ENCODE measurements at regions not wholly inside any gene's neighbourhood (a gene's known extent, or its start where the extent isn't known, plus 50 kb on each side); places are given as distances from the start of the nearest gene placed in this dataset.

DNA sequence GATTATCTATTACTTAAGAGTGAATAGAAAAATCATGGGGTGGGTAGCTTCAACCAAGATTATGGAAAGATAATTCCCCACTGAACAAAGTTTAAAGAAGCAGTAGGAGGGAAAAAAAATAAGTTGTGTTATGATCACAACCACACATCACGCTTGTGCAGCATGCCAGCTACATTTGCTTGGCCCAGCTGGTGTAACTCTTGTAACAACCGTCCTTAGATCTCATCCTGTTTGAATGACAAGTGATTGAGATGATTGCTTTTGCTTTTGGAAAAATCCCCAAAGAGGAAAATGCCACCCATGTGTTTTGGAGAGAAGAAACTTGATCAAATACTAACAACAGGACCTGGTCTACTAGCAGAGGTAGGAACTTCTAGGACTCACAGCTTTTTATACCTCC lies 107.6 kb upstream of the KIF2A start:
- H2AFZ ChIP-seq (ENCODE audit: low read length) = no peak overlapping the region
- no peak overlapping the region for H4K91ac ChIP-seq (replicated peaks; ENCODE audit: insufficient read length, low read length)
- H3K36me3 ChIP-seq (ENCODE audit: control insufficient read depth in 2 of 4, insufficient read depth in 4 of 4, low read length in 3 of 4) = no peaks in the 10 kb centered on the region
- H3K23ac ChIP-seq (ENCODE audit: insufficient read length) = no peak overlapping the region
- H4K20me1 ChIP-seq (replicated peaks in 1 of 2; ENCODE audit: control insufficient read depth in 1 of 2, insufficient read depth in 2 of 2, low read length in 2 of 2) = no peaks in the 10 kb centered on the region
- no peaks in the 10 kb centered on the region for H3K4me1 ChIP-seq (replicated peaks in 1 of 4; ENCODE audit: control insufficient read depth in 3 of 4, insufficient read depth in 4 of 4, low read length in 3 of 4)
- no peak overlapping the region for H3K4me3 ChIP-seq (ENCODE audit: extremely low read depth in 1 of 4, insufficient read depth in 2 of 4, low read depth in 3 of 4, low read length in 4 of 4)
- H3K23me2 ChIP-seq (ENCODE audit: low read depth, low read length) = no peaks in the 10 kb centered on the region
- peaks cover 0 to 1% (median 0%) of the 10 kb centered on the region in 4 experiments; a peak in 1 of 7 replicates for H3K27me3 ChIP-seq (replicated peaks in 1 of 4; ENCODE audit: control insufficient read depth in 3 of 4, extremely low read depth in 1 of 4, insufficient read depth in 3 of 4, low read length in 3 of 4)
- no peak overlapping the region for H3K14ac ChIP-seq (ENCODE audit: insufficient read length)
- H2BK15ac ChIP-seq (ENCODE audit: low read length) = no peak overlapping the region
- H3K18ac ChIP-seq (ENCODE audit: extremely low read depth, low read length) = no peak overlapping the region
- no peak overlapping the region for H3K27ac ChIP-seq (ENCODE audit: low read depth, low read length)
- no peak overlapping the region for H3K4ac ChIP-seq (replicated peaks; ENCODE audit: insufficient read length, low read depth, low read length)
- no peak overlapping the region for H3K9ac ChIP-seq (replicated peaks in 1 of 4; ENCODE audit: extremely low read depth in 1 of 4, low read depth in 3 of 4, low read length in 3 of 4)
- H4K8ac ChIP-seq (ENCODE audit: extremely low read depth, insufficient read depth, low read length) = no peak overlapping the region
- ChIA-PET CTCF (ENCODE audit: partially characterized antibody) (interaction anchor here (1.3 to 3.1 kb wide), 2 partner anchors 8 to 10 kb away, joined by 3 to 16 read pairs; no protein-coding TSS in a partner anchor), POLR2A (ENCODE audit: partially characterized antibody) (no interaction called here)
- no peak overlapping the region for H2BK120ac ChIP-seq (replicated peaks; ENCODE audit: low read depth, low read length)
- H2BK20ac ChIP-seq (ENCODE audit: low read length) = no peak overlapping the region
- DNase-seq (ENCODE audit: low read depth in 1 of 2, low spot score in 2 of 2) = no peak
- H2AK5ac ChIP-seq (ENCODE audit: low read depth, low read length) = no peak overlapping the region
- H4K5ac ChIP-seq (ENCODE audit: insufficient read length, low read depth, low read length) = no peak overlapping the region
- H3K79me2 ChIP-seq (ENCODE audit: control insufficient read depth in 1 of 2, insufficient read depth in 2 of 2, low read length in 2 of 2) = no peaks in the 10 kb centered on the region
- peaks cover 3 to 7% of the 10 kb centered on the region in 2 experiments; a peak in 2 of 4 replicates for H3K9me3 ChIP-seq (ENCODE audit: insufficient read depth in 2 of 2, low read depth in 1 of 2, low read length in 1 of 2)
- H3K79me1 ChIP-seq (ENCODE audit: low read depth, low read length) = no peaks in the 10 kb centered on the region
- H3K4me2 ChIP-seq (ENCODE audit: insufficient read depth in 1 of 2, low read depth in 2 of 2, low read length in 2 of 2) = no peak overlapping the region
- FAIRE-seq = no peak
- no peak overlapping the region for H2BK12ac ChIP-seq (ENCODE audit: low read depth, low read length)
- H3K56ac ChIP-seq (replicated peaks; ENCODE audit: insufficient read length, low read depth, low read length) = no peak overlapping the region
- no peak overlapping the region for H2BK5ac ChIP-seq (ENCODE audit: low read depth, low read length)
- WGBS, 2 experiments (ENCODE audit: extremely low coverage in 1 of 2, insufficient coverage in 1 of 2, insufficient read length in 1 of 2, insufficient replicate concordance in 2 of 2, low coverage in 1 of 2, low lambda C conversion rate in 2 of 2, missing lambda C conversion rate in 1 of 2) = 87% methylated on average over 2 of the region's 2 CpGs; no CpG with 5 or more reads in 1 of the 2 experiments
- TF ChIP-seq, protein P1, sequence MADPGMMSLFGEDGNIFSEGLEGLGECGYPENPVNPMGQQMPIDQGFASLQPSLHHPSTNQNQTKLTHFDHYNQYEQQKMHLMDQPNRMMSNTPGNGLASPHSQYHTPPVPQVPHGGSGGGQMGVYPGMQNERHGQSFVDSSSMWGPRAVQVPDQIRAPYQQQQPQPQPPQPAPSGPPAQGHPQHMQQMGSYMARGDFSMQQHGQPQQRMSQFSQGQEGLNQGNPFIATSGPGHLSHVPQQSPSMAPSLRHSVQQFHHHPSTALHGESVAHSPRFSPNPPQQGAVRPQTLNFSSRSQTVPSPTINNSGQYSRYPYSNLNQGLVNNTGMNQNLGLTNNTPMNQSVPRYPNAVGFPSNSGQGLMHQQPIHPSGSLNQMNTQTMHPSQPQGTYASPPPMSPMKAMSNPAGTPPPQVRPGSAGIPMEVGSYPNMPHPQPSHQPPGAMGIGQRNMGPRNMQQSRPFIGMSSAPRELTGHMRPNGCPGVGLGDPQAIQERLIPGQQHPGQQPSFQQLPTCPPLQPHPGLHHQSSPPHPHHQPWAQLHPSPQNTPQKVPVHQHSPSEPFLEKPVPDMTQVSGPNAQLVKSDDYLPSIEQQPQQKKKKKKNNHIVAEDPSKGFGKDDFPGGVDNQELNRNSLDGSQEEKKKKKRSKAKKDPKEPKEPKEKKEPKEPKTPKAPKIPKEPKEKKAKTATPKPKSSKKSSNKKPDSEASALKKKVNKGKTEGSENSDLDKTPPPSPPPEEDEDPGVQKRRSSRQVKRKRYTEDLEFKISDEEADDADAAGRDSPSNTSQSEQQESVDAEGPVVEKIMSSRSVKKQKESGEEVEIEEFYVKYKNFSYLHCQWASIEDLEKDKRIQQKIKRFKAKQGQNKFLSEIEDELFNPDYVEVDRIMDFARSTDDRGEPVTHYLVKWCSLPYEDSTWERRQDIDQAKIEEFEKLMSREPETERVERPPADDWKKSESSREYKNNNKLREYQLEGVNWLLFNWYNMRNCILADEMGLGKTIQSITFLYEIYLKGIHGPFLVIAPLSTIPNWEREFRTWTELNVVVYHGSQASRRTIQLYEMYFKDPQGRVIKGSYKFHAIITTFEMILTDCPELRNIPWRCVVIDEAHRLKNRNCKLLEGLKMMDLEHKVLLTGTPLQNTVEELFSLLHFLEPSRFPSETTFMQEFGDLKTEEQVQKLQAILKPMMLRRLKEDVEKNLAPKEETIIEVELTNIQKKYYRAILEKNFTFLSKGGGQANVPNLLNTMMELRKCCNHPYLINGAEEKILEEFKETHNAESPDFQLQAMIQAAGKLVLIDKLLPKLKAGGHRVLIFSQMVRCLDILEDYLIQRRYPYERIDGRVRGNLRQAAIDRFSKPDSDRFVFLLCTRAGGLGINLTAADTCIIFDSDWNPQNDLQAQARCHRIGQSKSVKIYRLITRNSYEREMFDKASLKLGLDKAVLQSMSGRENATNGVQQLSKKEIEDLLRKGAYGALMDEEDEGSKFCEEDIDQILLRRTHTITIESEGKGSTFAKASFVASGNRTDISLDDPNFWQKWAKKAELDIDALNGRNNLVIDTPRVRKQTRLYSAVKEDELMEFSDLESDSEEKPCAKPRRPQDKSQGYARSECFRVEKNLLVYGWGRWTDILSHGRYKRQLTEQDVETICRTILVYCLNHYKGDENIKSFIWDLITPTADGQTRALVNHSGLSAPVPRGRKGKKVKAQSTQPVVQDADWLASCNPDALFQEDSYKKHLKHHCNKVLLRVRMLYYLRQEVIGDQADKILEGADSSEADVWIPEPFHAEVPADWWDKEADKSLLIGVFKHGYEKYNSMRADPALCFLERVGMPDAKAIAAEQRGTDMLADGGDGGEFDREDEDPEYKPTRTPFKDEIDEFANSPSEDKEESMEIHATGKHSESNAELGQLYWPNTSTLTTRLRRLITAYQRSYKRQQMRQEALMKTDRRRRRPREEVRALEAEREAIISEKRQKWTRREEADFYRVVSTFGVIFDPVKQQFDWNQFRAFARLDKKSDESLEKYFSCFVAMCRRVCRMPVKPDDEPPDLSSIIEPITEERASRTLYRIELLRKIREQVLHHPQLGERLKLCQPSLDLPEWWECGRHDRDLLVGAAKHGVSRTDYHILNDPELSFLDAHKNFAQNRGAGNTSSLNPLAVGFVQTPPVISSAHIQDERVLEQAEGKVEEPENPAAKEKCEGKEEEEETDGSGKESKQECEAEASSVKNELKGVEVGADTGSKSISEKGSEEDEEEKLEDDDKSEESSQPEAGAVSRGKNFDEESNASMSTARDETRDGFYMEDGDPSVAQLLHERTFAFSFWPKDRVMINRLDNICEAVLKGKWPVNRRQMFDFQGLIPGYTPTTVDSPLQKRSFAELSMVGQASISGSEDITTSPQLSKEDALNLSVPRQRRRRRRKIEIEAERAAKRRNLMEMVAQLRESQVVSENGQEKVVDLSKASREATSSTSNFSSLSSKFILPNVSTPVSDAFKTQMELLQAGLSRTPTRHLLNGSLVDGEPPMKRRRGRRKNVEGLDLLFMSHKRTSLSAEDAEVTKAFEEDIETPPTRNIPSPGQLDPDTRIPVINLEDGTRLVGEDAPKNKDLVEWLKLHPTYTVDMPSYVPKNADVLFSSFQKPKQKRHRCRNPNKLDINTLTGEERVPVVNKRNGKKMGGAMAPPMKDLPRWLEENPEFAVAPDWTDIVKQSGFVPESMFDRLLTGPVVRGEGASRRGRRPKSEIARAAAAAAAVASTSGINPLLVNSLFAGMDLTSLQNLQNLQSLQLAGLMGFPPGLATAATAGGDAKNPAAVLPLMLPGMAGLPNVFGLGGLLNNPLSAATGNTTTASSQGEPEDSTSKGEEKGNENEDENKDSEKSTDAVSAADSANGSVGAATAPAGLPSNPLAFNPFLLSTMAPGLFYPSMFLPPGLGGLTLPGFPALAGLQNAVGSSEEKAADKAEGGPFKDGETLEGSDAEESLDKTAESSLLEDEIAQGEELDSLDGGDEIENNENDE (IDR thresholded peaks at IDR 0.05; ENCODE audit: insufficient replicate concordance, low read length) = no peak
